GM19099 (cell line): ENCODE measurements at regions not wholly inside any gene's neighbourhood (a gene's known extent, or its start where the extent isn't known, plus 50 kb on each side); places are given as distances from the start of the nearest gene placed in this dataset.

ENCODE experiments used
- POLR2A ChIP-seq: IDR thresholded peaks from 3 replicates; pipeline ENCODE4 v1.6.1; 2011; ENCODE audit warnings: low read depth; ENCODE audit not compliant: insufficient read length; ENCODE audit errors: extremely low read depth

GRCh38 chr17:34076743-34077631, 178.1 kb upstream of the CCL2 start:
- TF ChIP-seq POLR2A = no peak

GRCh38 chr17:34081269-34081668, 173.8 kb upstream of the CCL2 start:
- TF ChIP-seq POLR2A = no peak

GRCh38 chr17:34082404-34082803, 172.7 kb upstream of the CCL2 start:
- no peak for TF ChIP-seq POLR2A

GRCh38 chr17:34090593-34090992, 164.5 kb upstream of the CCL2 start:
- no peak for TF ChIP-seq POLR2A

- TF ChIP-seq POLR2A = no peak
Observed at GRCh38 chr17:34091975-34092374, 163.1 kb upstream of the CCL2 start.

GRCh38 chr17:34095106-34095505, 160.0 kb upstream of the CCL2 start:
- no peak for TF ChIP-seq POLR2A

- no peak for TF ChIP-seq POLR2A
Observed at GRCh38 chr17:34098699-34099098, 156.4 kb upstream of the CCL2 start.

- no peak for TF ChIP-seq POLR2A
Observed at GRCh38 chr17:34099859-34100515, 155.1 kb upstream of the CCL2 start.

GRCh38 chr17:34107019-34107418, 148.1 kb upstream of the CCL2 start:
- no peak for TF ChIP-seq POLR2A

GRCh38 chr17:34110315-34110714, 144.8 kb upstream of the CCL2 start:
- TF ChIP-seq POLR2A = no peak

- TF ChIP-seq POLR2A = no peak
Observed at GRCh38 chr17:34113089-34113488, 142.0 kb upstream of the CCL2 start.

GRCh38 chr17:34114174-34114573, 140.9 kb upstream of the CCL2 start:
- TF ChIP-seq POLR2A = no peak

- no peak for TF ChIP-seq POLR2A
Observed at GRCh38 chr17:34116306-34116705, 138.8 kb upstream of the CCL2 start.

GRCh38 chr17:34117332-34117731, 137.8 kb upstream of the CCL2 start:
- TF ChIP-seq POLR2A = no peak

GRCh38 chr17:34117811-34118210, 137.3 kb upstream of the CCL2 start:
- TF ChIP-seq POLR2A = no peak

GRCh38 chr17:34118564-34118963, 136.5 kb upstream of the CCL2 start:
- no peak for TF ChIP-seq POLR2A

- TF ChIP-seq POLR2A = no peak
Observed at GRCh38 chr17:34121311-34121710, 133.8 kb upstream of the CCL2 start.

- no peak for TF ChIP-seq POLR2A
Observed at GRCh38 chr17:34122515-34122914, 132.6 kb upstream of the CCL2 start.
